ENCODE measurements at regions not wholly inside any gene's neighbourhood (a gene's known extent, or its start where the extent isn't known, plus 50 kb on each side); places are given as distances from the start of the nearest gene placed in this dataset.

GRCh38 chr16:63682844-63683243 lies 1439.0 kb downstream of the CDH11 start:
- no peak for TF ChIP-seq POLR2AphosphoS5 (IDR thresholded peaks at IDR 0.05; ENCODE audit: low read depth, low read length)
- TF ChIP-seq SIN3A (IDR thresholded peaks at IDR 0.05; ENCODE audit: borderline replicate concordance, insufficient read depth, low read length) = no peak
- no peak for TF ChIP-seq TAF1 (IDR thresholded peaks at IDR 0.05; ENCODE audit: borderline replicate concordance, insufficient read depth, low read length)
- no peak for TF ChIP-seq REST (IDR thresholded peaks at IDR 0.05; ENCODE audit: insufficient read depth in 1 of 2, low read depth in 2 of 2, low read length in 2 of 2)

Measured in PFSK-1 (cell line).